ENCODE measurements at regions not wholly inside any gene's neighbourhood (a gene's known extent, or its start where the extent isn't known, plus 50 kb on each side); places are given as distances from the start of the nearest gene placed in this dataset.

- peak; percentile 70 for DNase-seq
Observed at GRCh38 chr2:230643576-230644291, 68.9 kb upstream of the CAB39 start.

DNA sequence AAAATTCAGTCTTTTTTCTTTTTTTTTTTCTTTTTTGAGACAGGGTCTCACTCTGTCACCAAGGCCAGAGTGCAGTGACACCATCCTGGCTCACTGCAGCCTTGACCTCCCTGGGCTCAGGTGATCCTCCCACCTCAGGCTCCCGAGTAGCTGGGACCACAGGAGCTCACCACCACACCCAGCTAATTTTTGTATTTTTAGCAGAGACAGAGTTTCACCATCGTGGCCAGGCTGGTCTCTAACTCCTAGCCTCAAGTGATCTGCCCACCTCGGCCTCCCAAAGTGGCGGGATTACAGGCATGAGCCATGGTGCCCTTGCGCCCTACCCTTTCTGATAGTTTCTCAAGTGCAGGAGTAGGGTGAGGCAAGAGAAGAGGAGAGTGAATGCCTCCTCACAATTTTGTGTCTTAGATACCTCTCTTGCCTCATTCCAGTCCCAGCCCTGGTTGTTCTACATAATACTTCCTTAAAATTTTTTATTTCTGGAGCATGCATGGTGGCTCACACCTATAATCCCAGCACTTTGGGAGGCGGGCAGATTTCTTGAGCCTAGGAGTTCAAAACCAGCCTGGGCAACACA is 68.2 kb upstream of the CAB39 start:
- no peak for DNase-seq

GRCh38 chr2:230648356-230648755 is 64.3 kb upstream of the CAB39 start:
- no peak for DNase-seq

DNA sequence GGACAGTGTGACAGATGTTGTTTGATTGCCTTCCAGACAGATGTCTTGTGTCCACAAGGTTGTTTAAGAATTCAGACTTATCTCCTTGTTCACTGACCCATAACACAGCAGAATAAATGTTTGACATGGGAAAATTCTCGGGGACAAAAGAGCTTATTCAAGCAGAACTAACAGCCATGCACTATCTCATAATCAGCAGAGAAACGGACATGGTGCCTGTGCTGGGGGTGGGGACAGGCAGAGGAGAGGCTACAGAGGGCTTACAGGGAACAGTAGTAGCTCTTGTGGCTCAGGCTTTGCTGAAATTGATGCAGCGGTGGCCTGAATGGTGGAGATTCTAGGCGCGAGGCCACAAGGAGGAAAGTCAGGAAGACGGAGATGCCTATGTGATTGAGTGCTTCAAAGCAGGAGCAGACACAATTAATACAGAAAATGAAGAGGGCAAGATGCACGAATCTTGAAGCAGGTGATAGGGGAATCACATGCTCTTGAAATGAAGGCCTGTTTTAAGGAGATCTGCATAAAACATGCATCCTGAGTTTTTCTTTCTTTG is 62.0 kb upstream of the CAB39 start:
- DNase-seq = peak; percentile 91

- DNase-seq = no peak
Observed at GRCh38 chr2:230654057-230654456, 58.6 kb upstream of the CAB39 start.

- no peak for DNase-seq
Observed at GRCh38 chr2:230657462-230657861, 55.2 kb upstream of the CAB39 start.

GRCh38 chr2:230657906-230658305 is 54.7 kb upstream of the CAB39 start:
- DNase-seq = no peak

- no peak for DNase-seq
Observed at GRCh38 chr2:230658577-230658876, 54.1 kb upstream of the CAB39 start.

DNA sequence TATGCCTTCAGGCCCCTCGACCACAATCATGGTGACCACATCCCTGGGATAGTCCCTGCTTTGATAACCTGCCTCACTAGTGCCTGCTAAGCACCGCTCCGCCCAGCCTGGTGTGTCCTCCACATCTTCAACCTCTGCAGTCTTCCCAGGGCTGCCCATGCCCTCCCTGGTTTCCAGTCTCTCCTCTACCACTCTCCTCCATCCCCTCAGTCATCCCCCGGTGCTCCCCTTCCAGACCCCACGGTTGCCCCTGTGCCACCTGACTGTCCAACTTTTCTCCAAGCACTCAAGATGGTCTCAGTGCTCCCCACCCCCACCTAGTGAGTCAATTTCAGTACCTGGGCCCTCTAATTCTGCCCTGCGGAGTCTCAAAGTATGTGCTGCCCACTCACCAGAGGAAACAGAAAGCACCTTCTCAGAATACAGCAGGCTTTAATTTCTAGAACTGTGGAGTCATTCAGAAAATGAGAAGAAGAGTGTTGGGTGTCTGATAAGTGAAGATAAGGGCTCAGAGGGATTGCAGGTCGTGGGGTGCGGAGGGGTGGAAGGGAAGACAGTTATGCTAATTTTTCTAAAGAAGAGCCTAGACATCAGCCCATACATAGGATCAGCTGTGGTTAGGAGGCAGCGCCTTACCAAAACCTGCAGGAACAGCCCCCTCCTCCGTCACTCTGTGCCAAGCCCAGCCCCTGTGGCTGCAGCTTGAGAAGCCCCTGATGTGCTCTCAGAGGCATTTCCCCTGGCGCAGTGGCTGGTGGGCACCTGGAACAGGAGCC is 53.6 kb upstream of the CAB39 start:
- DNase-seq = no peak

- no peak for DNase-seq
Observed at GRCh38 chr2:230660294-230661060, 52.2 kb upstream of the CAB39 start.

DNA sequence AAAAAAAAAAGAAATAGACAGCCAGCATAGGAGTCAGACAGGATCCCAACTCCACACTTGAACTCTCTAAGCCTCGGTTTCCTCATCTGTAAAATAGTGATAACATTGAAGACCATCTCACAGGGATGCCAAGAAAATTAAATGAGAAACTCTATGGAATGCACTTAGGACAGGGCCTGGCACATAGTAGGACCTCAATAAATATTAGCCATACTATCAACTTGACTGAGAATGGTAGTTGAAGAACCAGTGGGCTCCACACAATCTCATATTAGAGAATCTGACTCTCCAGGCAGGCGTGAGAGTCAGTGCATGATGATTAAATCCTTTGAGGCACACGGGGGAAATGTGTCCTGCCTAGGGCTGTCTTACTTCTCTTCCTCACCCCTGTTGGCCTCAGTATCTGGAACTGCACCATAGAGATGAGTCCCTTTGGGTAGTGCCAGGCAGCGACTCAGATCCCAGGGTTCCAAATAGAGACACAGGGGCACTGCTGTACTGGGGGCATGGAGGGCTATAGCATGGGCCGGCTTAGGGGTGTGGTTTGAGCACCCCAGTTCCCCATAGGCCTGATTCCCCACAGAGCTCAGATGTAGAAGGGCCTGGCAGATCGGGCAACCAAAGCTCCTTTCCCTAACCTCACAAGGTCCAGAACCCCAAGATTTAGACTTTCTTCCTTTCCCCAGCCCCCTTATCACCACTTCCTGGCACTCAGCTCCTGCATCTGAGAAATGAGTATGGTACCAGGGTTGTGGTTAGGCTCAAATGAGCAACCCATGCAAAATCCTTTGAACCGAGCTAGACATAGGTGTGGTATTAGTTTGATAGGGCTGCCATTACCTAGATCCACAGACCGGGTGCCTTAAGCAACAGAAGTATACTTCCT is 51.3 kb upstream of the CAB39 start:
- DNase-seq = no peak

Measured in DMS53 (cell line).